Kidney epithelial cell (primary cell): ENCODE measurements at regions not wholly inside any gene's neighbourhood (a gene's known extent, or its start where the extent isn't known, plus 50 kb on each side); places are given as distances from the start of the nearest gene placed in this dataset.

Experiments
- DNase-seq: peaks from one replicate; pipeline ENCODE4 v3.0.0-alpha.2; 2010; ENCODE audit warnings: low read depth
- H3K27me3 ChIP-seq: 2 replicates; pipeline ENCODE4 v1.6.0; 2011; ENCODE audit warnings: low read length; ENCODE audit not compliant: control insufficient read depth, insufficient read depth
- H3K36me3 ChIP-seq: 2 replicates; pipeline ENCODE4 v1.5.1; 2011; ENCODE audit warnings: low read length; ENCODE audit not compliant: control insufficient read depth, insufficient read depth
- H3K4me3 ChIP-seq: 2 replicates; pipeline ENCODE4 v1.5.1; 2011; ENCODE audit warnings: low read depth, mild to moderate bottlenecking, control low read depth, low read length
- TF ChIP-seq, protein P1 (sequence below): IDR thresholded peaks from 2 replicates; pipeline ENCODE4 v1.5.1; 2011; ENCODE audit warnings: mild to moderate bottlenecking, moderate library complexity, low read length, control low read depth, inconsistent platforms; ENCODE audit not compliant: insufficient read depth, poor library complexity, severe bottlenecking

- H3K4me3 ChIP-seq, result no peak overlapping the region
- no peaks in the 10 kb centered on the region for H3K36me3 ChIP-seq
- no peaks in the 10 kb centered on the region for H3K27me3 ChIP-seq
- TF ChIP-seq, protein P1, sequence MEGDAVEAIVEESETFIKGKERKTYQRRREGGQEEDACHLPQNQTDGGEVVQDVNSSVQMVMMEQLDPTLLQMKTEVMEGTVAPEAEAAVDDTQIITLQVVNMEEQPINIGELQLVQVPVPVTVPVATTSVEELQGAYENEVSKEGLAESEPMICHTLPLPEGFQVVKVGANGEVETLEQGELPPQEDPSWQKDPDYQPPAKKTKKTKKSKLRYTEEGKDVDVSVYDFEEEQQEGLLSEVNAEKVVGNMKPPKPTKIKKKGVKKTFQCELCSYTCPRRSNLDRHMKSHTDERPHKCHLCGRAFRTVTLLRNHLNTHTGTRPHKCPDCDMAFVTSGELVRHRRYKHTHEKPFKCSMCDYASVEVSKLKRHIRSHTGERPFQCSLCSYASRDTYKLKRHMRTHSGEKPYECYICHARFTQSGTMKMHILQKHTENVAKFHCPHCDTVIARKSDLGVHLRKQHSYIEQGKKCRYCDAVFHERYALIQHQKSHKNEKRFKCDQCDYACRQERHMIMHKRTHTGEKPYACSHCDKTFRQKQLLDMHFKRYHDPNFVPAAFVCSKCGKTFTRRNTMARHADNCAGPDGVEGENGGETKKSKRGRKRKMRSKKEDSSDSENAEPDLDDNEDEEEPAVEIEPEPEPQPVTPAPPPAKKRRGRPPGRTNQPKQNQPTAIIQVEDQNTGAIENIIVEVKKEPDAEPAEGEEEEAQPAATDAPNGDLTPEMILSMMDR, result no peak
- DNase-seq, result no peak
Measured at GRCh38 chr2:172279214-172279613, 148.2 kb upstream of the ITGA6 start.

DNA sequence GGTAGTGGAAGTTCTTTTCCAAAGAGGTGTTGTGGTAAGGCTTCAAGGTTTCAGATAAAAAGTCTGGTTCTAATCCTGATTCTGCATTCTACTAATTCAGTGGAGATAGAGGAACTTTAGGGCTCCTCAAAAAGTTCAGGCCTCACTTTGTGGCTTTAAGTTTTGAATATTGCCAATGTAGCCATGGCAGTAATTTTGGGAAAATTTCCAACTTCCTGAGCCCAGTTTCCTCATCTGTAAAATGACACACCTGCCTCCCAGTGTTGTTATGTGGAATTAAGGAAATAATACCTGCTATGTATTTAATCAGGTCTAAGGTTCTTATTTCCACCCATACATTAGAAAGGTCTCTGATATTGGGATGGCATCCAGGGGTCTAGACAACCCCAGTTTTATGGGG is 147.6 kb upstream of the ITGA6 start:
- DNase-seq, result no peak
- H3K27me3 ChIP-seq, result no peaks in the 10 kb centered on the region
- H3K4me3 ChIP-seq, result no peak overlapping the region
- H3K36me3 ChIP-seq, result no peaks in the 10 kb centered on the region
- TF ChIP-seq, protein P1, result no peak

DNA sequence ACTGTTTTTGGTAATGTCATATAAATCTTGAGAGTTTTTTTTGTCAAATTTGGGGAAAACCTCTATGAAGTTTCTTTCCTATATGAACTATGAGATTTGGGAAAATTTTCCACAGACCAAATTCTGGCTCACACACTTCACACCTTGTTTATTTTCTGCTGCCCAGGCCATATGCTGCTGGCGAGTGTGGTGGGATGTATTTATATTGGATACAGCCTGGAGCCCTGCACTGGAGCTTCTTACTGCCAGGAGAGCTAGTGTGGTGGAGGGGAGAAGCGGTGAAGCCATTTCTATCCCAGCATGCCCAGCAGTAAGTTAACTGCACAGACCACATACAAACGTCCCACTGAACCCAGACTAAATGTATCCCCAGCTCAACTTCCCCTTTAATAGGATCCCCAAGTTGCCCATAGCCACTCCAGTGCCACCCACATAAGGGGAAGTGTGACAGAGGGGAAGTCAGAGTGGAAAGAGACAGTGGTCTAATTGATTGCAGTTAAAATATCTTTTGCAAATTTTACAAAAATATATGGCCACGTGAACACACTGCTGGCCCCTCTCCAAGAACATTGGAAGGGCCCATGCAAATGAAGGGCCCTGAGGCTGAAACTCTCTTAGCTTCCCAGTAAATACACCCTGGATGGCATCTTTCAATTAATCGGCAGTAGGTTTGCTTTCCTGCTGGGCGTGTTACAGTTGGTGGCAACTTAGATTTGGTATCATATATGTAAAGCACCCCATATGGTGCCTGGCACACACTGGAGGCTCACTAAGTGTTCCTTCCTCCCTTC is 146.6 kb upstream of the ITGA6 start:
- TF ChIP-seq, protein P1, result no peak
- Histone ChIP-seq H3K4me3 (no peak overlapping the region), H3K36me3 (no peaks in the 10 kb centered on the region), H3K27me3 (no peaks in the 10 kb centered on the region)
- DNase-seq, result no peak

GRCh38 chr2:172281648-172282570 is 145.5 kb upstream of the ITGA6 start:
- Histone ChIP-seq H3K27me3 (no peaks in the 10 kb centered on the region), H3K4me3 (no peak overlapping the region), H3K36me3 (no peaks in the 10 kb centered on the region)
- no peak for DNase-seq
- TF ChIP-seq, protein P1, result no peak

GRCh38 chr2:172282944-172283343 is 144.4 kb upstream of the ITGA6 start:
- Histone ChIP-seq H3K36me3 (no peaks in the 10 kb centered on the region), H3K4me3 (no peak overlapping the region), H3K27me3 (no peaks in the 10 kb centered on the region)
- TF ChIP-seq, protein P1, result no peak
- DNase-seq, result peak; percentile 74
